ENCODE measurements at regions not wholly inside any gene's neighbourhood (a gene's known extent, or its start where the extent isn't known, plus 50 kb on each side); places are given as distances from the start of the nearest gene placed in this dataset.

- BruUV-seq (replicated peaks), result no TSS peak
- Histone ChIP-seq H3K27me3 (ENCODE audit: control insufficient read depth in 2 of 2, insufficient read depth in 2 of 2, low read length in 2 of 2) (no peaks in the 10 kb centered on the region), H3K4me1 (ENCODE audit: control insufficient read depth, extremely low read depth, insufficient read depth, low read length) (no peaks in the 10 kb centered on the region), H4K20me1 (replicated peaks; ENCODE audit: control insufficient read depth, extremely low read depth, insufficient read depth, low read length) (no peaks in the 10 kb centered on the region), H3K79me2 (ENCODE audit: control insufficient read depth, insufficient read depth, low read length) (no peaks in the 10 kb centered on the region), H2AFZ (ENCODE audit: low read depth, low read length) (no peak overlapping the region), H3K9me3 (replicated peaks; ENCODE audit: control insufficient read depth, insufficient read depth, low read length) (peaks cover 5% of the 10 kb centered on the region), H3K4me3 (replicated peaks in 1 of 3; ENCODE audit: insufficient read depth in 1 of 3, low read depth in 1 of 3, low read length in 3 of 3) (no peak overlapping the region), H3K9me1 (replicated peaks; ENCODE audit: control insufficient read depth, extremely low read depth, insufficient read depth, low read length) (no peaks in the 10 kb centered on the region), H3K36me3 (ENCODE audit: control insufficient read depth in 2 of 2, extremely low read depth in 1 of 2, insufficient read depth in 2 of 2, low read length in 2 of 2) (no peaks in the 10 kb centered on the region), H3K9ac (replicated peaks; ENCODE audit: extremely low read depth, insufficient read depth, low read length) (no peak overlapping the region), H3K4me2 (ENCODE audit: insufficient read depth, low read length) (no peak overlapping the region), H3K27ac (ENCODE audit: insufficient read depth, low read depth, low read length) (no peak overlapping the region)
- DNase-seq (ENCODE audit: low read depth, low spot score) (no peak), FAIRE-seq (no peak)
- CTCF ChIA-PET, result no interaction called here
- dilution Hi-C loops (cut with MboI; ENCODE audit: extremely low pct_ligation_motif_present, low sequenced_read_pairs) (no loop called here), intact Hi-C loops (cut with micrococcal nuclease) (no loop called here)
- TF ChIP-seq GATA2 (IDR thresholded peaks at IDR 0.05; ENCODE audit: insufficient read depth, insufficient read length, low read depth, low read length), result no peak
- TF ChIP-seq POLR2AphosphoS5 (IDR thresholded peaks at IDR 0.05; ENCODE audit: insufficient read depth, low read depth, low read length), result no peak
- POLR2A ChIA-PET, result no interaction called here
These were observed 341.8 kb downstream of the FGF9 start for GRCh38 chr13:22012686-22013085.

DNA sequence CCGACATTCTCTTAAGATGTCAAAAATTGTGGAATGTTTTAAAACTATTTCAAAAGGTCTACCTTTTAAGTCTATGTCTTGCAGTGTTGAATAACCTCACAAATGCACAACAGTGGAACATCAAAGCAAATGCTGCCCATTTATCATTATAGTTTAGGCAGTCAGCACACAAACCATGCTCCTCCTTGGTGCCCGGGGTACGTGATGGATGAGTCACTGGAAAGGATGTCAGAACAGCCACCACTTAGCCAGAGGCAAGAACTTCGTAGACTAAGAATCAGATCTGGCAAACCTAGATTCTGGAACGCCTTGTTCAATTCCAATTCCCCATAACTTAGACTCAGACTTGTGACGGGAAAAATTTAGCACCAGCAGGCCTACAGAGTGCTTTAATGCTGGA, 343.6 kb downstream of the FGF9 start:
- Histone ChIP-seq H3K27me3 (ENCODE audit: control insufficient read depth in 2 of 2, insufficient read depth in 2 of 2, low read length in 2 of 2) (no peaks in the 10 kb centered on the region), H3K9me3 (replicated peaks; ENCODE audit: control insufficient read depth, insufficient read depth, low read length) (peaks cover 5% of the 10 kb centered on the region), H3K4me2 (ENCODE audit: insufficient read depth, low read length) (no peak overlapping the region), H2AFZ (ENCODE audit: low read depth, low read length) (no peak overlapping the region), H3K4me3 (replicated peaks in 1 of 3; ENCODE audit: insufficient read depth in 1 of 3, low read depth in 1 of 3, low read length in 3 of 3) (no peak overlapping the region), H3K9ac (replicated peaks; ENCODE audit: extremely low read depth, insufficient read depth, low read length) (no peak overlapping the region), H3K27ac (ENCODE audit: insufficient read depth, low read depth, low read length) (no peak overlapping the region), H3K4me1 (ENCODE audit: control insufficient read depth, extremely low read depth, insufficient read depth, low read length) (no peaks in the 10 kb centered on the region), H3K79me2 (ENCODE audit: control insufficient read depth, insufficient read depth, low read length) (no peaks in the 10 kb centered on the region), H4K20me1 (replicated peaks; ENCODE audit: control insufficient read depth, extremely low read depth, insufficient read depth, low read length) (no peaks in the 10 kb centered on the region), H3K9me1 (replicated peaks; ENCODE audit: control insufficient read depth, extremely low read depth, insufficient read depth, low read length) (no peaks in the 10 kb centered on the region), H3K36me3 (ENCODE audit: control insufficient read depth in 2 of 2, extremely low read depth in 1 of 2, insufficient read depth in 2 of 2, low read length in 2 of 2) (no peaks in the 10 kb centered on the region)
- FAIRE-seq (no peak), DNase-seq (ENCODE audit: low read depth, low spot score) (no peak)
- POLR2A ChIA-PET, result no interaction called here
- BruUV-seq (replicated peaks), result no TSS peak
- no peak for TF ChIP-seq GATA2 (IDR thresholded peaks at IDR 0.05; ENCODE audit: insufficient read depth, insufficient read length, low read depth, low read length)
- TF ChIP-seq EZH2 (IDR thresholded peaks at IDR 0.05; ENCODE audit: borderline replicate concordance, low read depth, low read length, severe bottlenecking), result no peak
- TF ChIP-seq, protein P1, sequence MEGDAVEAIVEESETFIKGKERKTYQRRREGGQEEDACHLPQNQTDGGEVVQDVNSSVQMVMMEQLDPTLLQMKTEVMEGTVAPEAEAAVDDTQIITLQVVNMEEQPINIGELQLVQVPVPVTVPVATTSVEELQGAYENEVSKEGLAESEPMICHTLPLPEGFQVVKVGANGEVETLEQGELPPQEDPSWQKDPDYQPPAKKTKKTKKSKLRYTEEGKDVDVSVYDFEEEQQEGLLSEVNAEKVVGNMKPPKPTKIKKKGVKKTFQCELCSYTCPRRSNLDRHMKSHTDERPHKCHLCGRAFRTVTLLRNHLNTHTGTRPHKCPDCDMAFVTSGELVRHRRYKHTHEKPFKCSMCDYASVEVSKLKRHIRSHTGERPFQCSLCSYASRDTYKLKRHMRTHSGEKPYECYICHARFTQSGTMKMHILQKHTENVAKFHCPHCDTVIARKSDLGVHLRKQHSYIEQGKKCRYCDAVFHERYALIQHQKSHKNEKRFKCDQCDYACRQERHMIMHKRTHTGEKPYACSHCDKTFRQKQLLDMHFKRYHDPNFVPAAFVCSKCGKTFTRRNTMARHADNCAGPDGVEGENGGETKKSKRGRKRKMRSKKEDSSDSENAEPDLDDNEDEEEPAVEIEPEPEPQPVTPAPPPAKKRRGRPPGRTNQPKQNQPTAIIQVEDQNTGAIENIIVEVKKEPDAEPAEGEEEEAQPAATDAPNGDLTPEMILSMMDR (IDR thresholded peaks at IDR 0.05; ENCODE audit: extremely low read depth in 1 of 2, insufficient read depth in 1 of 2, low read depth in 1 of 2, low read length in 2 of 2), result no peak
- no peak for TF ChIP-seq MAX (IDR thresholded peaks at IDR 0.05; ENCODE audit: insufficient read depth, insufficient read length)
- no peak for TF ChIP-seq POLR2A (IDR thresholded peaks at IDR 0.05; ENCODE audit: low read depth, low read length)
- TF ChIP-seq MYC (IDR thresholded peaks at IDR 0.05; ENCODE audit: low read depth, low read length), result no peak
- TF ChIP-seq FOS (IDR thresholded peaks at IDR 0.05; ENCODE audit: borderline replicate concordance, insufficient read depth, low read length), result no peak
- TF ChIP-seq POLR2AphosphoS5 (IDR thresholded peaks at IDR 0.05; ENCODE audit: insufficient read depth, low read depth, low read length), result no peak
- TF ChIP-seq JUN (IDR thresholded peaks at IDR 0.05; ENCODE audit: borderline replicate concordance, insufficient read depth, insufficient read length, low read depth), result no peak
- CTCF ChIA-PET, result no interaction called here
- dilution Hi-C loops (cut with MboI; ENCODE audit: extremely low pct_ligation_motif_present, low sequenced_read_pairs), result no loop called here
- intact Hi-C loops (cut with micrococcal nuclease), result no loop called here

Data from endothelial cell of umbilical vein (primary cell).